Stimulated activated CD8-positive, alpha-beta memory T cell treated with anti-CD3 and anti-CD28 coated beads, Interleukin-7, amount 100 ng/mL, for 1 hour (primary cell): ENCODE measurements at regions not wholly inside any gene's neighbourhood (a gene's known extent, or its start where the extent isn't known, plus 50 kb on each side); places are given as distances from the start of the nearest gene placed in this dataset.
"Not testable (repeated sequence)": the region's sequence is repeated elsewhere in the genome, so short reads cannot be mapped to it uniquely, and the experiment has no call there.

Experiments used
- DNase-seq, 2 donors: peaks; one replicate each; pipeline ENCODE4 v3.0.0-alpha.2; 2020; ENCODE audit warnings: low read depth in 2 of 2

DNA sequence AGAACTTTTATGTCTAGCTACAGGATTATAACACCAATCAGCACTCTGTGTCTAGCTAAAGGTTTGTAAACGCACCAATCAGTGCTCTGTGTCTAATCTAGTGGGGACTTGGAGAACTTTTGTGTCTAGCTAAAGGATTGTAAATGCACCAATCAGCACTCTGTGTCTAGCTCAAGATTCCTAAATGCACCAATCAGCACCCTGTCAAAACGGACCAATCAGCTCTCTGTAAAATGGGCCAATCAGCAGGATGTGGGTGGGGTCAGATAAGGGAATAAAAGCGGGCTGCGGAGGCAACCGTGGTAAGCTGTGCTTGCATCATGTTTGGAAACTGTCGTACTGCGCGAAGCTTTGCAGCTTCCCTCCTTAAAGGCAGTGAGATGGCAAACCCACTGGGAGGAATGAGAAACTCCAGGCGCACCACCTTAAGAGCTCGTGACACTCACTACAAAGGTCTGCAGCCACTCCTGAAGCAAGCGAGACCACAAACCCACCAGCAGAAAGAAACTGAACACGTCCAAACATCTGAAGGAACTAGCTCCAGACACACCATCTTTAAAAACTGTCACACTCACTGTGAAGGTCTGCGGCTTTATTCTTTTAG, 112.1 kb upstream of the DUSP22 start:
- not testable (repeated sequence) for DNase-seq

DNA sequence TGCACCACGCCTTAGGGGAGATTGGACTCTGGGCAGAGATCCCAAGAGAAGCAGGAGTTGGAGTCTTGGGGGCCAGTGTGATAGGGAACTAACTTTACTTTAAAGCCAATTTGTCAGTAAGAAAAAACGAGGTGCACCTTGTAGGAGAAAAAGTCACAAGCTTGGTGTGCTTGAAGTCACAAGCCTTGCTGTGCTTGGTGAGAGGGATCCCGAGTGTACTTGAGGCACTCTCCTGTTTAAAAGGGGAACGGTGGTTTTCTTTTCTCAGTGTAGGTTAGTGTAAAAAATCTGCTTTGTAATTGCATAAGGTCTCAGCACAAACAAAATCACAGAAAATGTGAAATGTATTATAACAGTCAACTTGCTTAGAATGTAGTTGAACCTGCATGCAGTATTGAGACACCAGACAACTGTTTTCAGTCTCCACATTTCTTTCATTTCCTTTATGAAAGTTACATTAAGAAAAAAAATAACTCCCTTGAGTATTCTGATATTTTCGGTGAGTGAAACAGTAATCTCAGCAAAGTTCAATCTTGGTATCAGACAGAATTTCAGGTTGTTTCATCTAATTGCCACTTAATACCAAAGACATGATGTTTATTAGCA, 111.1 kb upstream of the DUSP22 start:
- no peak for DNase-seq

- DNase-seq, result no peak
Measured at GRCh38 chr6:183668-184067, 108.6 kb upstream of the DUSP22 start.

DNA sequence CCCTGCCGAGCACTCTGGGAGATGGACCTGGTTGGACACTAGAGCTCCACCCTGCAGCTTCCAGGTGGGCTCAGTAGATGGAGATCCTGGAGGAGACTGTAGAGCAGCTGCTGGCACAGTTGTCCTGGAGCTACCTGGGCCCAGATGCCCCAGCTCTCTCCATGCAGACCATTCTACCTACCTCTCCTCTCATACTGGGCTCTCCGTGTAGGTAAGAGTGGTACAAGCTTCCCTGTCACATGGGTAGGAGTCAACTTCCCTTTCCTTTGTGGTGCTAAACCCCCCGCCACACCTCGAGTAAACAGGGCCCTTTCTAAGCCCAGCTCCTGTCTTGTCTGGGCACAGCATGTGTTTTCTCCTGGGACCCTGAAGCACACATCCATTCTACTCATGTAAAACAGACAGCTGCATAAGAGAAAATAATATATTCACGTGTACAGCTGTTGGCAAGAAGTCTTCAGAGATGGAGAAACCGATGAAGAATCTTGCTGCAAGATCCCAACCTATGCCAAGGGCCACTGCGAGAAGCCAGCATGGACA, 108.1 kb upstream of the DUSP22 start:
- DNase-seq, result no peak

- DNase-seq, result no peak
Measured at GRCh38 chr6:186340-186965, 105.8 kb upstream of the DUSP22 start.

DNA sequence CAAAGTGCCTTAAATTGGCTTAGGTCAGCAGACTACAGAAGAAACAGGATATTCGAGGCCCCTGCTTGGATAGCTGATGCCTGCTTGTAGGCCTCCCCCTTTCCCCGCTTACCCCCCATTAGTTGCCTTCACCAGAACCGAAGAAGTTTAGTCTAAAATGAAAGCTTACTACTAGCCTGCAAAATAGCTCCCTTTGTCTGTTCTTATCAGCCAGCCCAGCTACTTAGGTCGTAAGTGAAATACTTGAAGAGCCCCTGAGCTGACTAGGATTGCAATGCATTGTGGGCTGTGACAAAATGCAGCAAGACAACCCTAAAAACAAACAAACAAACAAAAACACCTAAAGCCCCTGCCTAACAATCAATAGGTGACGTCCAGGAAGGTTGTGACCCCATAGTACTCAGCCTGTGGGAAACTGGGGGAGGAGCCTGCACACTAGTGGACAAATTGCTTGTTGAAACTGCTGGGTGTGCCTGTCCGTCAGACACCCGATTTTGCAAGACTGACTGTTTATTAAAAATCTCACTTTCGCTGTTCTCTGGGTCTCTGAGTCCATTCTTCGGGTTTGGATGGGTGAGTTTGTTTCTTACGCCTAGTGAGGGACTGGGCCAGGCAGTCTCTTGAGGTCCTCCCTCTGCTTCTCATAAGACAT, 105.0 kb upstream of the DUSP22 start:
- DNase-seq, result no peak

- DNase-seq, result peak; percentile 59 to 67
Measured at GRCh38 chr6:188821-189655, 103.2 kb upstream of the DUSP22 start.

GRCh38 chr6:189676-190075, 102.6 kb upstream of the DUSP22 start:
- DNase-seq, result no peak

DNA sequence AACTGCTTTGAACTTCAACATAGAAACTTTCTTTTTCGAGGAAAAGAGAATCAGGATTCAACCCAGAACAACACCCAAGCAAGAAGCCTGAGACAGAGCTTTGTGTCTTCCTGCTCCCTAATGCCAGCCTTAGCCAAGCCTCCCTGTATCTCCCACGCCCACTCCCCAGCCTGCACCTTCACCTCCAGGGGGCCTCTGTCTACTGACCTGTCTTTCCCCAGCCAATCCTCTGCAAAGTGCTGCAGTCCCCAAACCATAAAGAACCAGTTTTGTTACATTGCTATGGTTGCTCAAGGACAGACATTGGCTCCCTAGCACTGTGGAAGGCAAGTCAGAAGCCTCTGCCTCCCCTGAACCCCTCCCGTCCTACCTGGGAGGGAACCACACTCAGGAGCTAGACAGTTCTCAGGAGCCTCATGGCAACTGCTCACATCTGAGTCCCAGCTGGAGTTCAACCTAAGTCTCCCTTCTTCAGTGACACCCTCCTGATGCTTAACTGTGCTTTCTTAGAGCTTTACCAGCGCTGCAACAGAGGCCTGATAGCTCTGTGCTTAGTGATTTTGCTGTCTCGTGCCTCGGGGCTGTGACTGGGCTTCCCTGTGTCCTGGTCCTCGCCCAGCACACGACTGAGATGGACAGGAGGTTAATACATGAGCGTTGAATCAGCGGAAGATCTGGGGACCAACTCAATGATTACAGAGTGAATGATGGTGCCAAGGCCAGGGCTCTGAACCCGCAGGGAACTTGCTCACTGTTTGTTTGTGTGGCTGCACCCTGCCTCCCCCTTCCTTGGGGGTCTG, 101.5 kb upstream of the DUSP22 start:
- DNase-seq, result no peak

DNA sequence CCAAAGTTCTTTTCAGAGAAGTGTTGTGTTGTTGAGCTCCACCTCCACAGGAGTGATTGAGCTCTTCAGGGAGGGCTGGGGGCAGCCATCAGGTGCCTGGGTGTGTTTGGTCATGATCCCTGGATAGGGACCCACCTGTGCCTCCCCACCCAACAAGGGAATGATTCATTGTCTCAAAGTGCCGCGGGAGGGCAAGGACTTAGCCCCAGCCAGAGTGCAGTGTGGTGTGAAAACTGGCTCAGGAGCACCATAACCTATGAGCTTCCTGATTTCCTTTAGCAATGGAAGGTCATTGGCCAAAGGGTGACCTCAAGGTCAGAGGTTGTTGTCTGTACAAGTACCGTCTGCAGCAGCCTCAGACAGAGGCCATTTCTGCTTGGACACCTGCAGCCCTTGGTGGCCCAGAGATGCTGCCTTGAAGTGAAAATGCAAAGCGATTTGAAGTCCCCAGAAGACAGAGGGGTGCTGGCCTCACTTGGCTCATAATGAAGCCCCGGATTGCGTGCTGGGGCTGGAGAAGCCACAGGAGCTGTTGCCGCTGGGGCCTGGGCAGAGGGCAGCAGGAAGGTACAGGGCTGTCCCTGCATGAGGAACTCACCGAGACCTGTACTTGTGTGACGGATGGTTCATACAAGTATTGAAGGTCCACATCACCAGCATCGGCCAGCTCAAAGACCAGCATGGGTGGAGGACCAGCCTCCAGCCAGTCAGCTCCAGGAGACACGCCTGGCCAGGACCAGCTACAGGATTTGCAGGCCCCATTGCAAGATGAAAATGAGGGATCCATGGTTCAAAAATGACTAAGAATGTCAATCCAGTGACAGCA, 100.6 kb upstream of the DUSP22 start:
- DNase-seq, result no peak

- no peak for DNase-seq
Measured at GRCh38 chr6:192313-192664, 100.0 kb upstream of the DUSP22 start.

DNA sequence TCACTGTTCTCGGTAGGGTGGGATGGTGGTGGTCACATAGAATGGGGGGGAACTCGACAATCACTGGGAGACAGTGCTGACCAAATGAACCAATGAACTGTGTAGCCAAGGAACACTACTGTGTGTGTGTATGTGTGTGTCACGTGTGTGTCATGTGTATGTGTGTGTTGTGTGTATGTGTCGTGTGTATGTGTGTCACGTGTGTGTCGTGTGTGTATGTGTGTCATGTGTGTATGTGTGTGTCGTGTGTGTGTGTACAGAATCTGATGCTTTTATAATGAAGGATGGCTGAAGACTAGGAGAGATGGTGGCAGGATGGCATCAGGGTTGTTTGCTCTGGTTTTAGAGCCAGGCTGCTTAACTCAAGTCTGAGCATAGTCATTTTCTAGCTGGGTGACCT, 99.1 kb upstream of the DUSP22 start:
- no peak for DNase-seq

GRCh38 chr6:193773-194310, 98.4 kb upstream of the DUSP22 start:
- no peak for DNase-seq

- DNase-seq, result peak in 1 of 2 donors; percentile 24
Measured at GRCh38 chr6:195861-196360, 96.4 kb upstream of the DUSP22 start.

DNA sequence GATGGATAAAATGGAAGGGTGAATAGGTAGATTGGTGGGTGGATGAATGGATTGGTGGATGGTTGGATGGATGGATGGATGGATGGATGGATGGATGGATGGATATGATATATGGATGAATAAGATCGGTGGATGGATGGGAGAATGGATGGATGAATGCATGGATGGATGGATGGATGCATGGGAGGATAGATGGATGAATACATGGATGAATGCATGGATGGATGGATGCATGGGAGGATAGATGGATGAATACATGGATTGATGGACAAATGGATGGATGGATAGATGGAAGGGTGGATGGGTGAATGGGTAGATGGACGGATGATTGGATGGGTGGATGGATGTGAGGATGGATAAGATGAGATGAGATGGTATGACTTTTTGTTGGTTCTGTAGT, 95.7 kb upstream of the DUSP22 start:
- no peak for DNase-seq

DNA sequence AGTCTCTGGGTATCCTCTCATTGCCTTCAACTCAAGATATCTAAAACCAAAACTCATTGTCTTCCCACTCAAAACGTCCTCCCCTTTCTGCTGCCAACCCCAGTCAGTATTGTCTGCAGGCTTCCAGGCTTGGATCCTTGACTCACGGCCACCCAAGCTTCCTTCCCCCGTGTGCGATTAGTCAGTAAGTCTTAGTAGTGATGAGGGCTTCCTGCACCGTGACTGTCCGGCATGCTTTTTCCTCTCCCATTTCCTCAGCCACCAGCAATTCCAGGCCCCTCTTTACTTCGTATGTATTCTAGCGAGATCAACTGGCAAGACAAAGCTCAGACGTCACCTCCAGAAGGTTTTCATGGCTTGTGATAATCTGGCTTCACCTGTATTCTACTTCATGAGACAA, 88.6 kb upstream of the DUSP22 start:
- DNase-seq, result no peak

DNA sequence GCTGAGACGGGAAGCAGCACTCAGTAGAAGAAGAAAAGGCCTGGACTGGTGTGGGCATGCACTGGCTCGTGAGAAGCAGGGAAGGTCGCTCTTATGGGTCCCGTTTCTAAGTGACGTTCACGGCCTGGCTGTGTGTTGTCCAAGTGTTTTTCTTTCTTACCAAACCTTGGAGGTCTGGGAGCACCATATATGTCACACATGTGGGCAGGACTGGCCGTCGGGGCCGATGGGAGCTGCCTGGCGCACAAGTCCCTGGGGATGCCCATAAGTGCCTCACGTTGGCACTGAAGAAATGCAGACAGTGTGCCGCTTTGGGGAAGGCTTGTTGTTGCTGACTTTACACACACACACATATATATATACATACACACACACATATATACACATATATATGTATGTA, 86.0 kb upstream of the DUSP22 start:
- no peak for DNase-seq

DNA sequence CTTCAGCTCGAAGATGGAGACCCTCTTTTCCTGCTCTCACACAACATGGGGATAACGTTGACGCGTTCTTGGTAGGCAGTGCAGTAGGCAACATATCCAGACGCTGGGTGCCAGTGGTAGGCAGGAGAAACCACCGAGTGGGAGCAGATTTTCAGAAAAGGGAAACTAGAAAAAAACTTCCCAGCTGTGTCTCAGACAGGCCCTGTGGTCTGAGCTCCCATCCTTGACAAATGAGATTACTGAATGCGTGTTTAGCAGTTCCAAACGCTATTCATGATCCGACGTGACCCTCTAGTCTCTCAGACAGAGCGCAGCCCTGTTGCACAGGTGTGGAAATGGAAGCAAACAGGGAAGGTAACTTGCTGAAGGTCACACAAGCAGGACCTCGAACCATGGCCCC, 83.9 kb upstream of the DUSP22 start:
- no peak for DNase-seq

DNA sequence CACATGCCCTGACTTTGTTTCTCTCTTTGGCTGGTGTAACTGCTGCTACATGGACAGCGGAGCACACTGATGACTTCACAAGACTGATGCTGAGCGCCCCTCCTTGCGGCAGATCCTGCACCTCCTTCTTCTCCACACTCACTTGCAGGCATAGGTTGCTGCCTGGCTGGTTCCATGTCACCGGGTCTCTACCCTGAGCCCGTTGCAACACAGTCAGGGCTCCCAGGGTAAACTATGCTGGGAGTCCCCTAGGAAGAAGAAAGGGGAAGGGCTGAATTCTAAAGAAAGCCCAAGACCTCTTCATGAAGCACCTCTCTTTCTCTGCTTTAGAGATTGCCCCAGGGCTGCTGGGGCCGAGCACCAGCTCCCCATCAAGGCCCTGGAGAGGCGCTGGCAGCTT, 83.3 kb upstream of the DUSP22 start:
- DNase-seq, result no peak
